Left cardiac atrium (tissue), 4 donors: ENCODE measurements at regions not wholly inside any gene's neighbourhood (a gene's known extent, or its start where the extent isn't known, plus 50 kb on each side); places are given as distances from the start of the nearest gene placed in this dataset.
"Not testable (repeated sequence)": the region's sequence is repeated elsewhere in the genome, so short reads cannot be mapped to it uniquely, and the experiment has no call there.

ENCODE experiments used
- ATAC-seq, 2 donors: fragments of 200-7000 bp; cut with Tn5 transposase; one replicate each; pipeline ENCODE4 v1.9.1; 2020; ENCODE audit warnings: mild to moderate bottlenecking in 2 of 2, moderate library complexity in 2 of 2
- DNase-seq: peaks from one replicate; pipeline ENCODE4 v3.0.0-alpha.2; 2020
- intact Hi-C, 2 donors: fragments of 100-400 bp; cut with DNase I; formaldehyde crosslinking; loops; one replicate each; pipeline versions ENCODE4 v1.14.1 to v1.15.1; 2022 to 2023
- donor health status: DM: no; HTN: yes; CAD: no.
- donor health status: DM: no; HTN: yes; CAD: no; lungs with severe emphysema.
- donor health status: DM: yes; HTN: yes; CAD: no.
- donor health status: Dilated cardiomyopathy.

GRCh38 chr1:245102149-245102548, 52.6 kb upstream of the KIF26B start:
- ATAC-seq, intact Hi-C loops, DNase-seq: not testable (repeated sequence)

GRCh38 chr1:245099401-245099800, 55.4 kb upstream of the KIF26B start:
- DNase-seq (no peak), ATAC-seq (no peak)
- intact Hi-C loops = no loop called here

GRCh38 chr1:245098924-245099323, 55.9 kb upstream of the KIF26B start:
- ATAC-seq (no peak), DNase-seq (no peak)
- intact Hi-C loops = no loop called here

- intact Hi-C loops = no loop called here
- ATAC-seq (no peak), DNase-seq (no peak)
Observed at GRCh38 chr1:245096311-245097066, 58.3 kb upstream of the KIF26B start.

GRCh38 chr1:245095903-245096302, 58.9 kb upstream of the KIF26B start:
- DNase-seq (no peak), ATAC-seq (no peak)
- intact Hi-C loops = no loop called here

GRCh38 chr1:245094954-245095353, 59.8 kb upstream of the KIF26B start:
- DNase-seq (no peak), ATAC-seq (no peak)
- intact Hi-C loops = no loop called here

GRCh38 chr1:245094092-245094491, 60.7 kb upstream of the KIF26B start:
- ATAC-seq = no peak
- DNase-seq = no peak
- intact Hi-C loops = no loop called here

- intact Hi-C loops = no loop called here
- ATAC-seq (no peak), DNase-seq (no peak)
Observed at GRCh38 chr1:245092638-245092976, 62.2 kb upstream of the KIF26B start.

- DNase-seq (peak; percentile 79), ATAC-seq (peak; percentile 67 to 88)
- intact Hi-C loops = no loop called here
Observed at GRCh38 chr1:245091818-245092637, 62.8 kb upstream of the KIF26B start.

GRCh38 chr1:245091171-245091621, 63.6 kb upstream of the KIF26B start:
- DNase-seq (no peak), ATAC-seq (no peak)
- intact Hi-C loops = no loop called here

- ATAC-seq (no peak), DNase-seq (no peak)
- intact Hi-C loops = no loop called here
Observed at GRCh38 chr1:245090491-245091090, 64.2 kb upstream of the KIF26B start.

- ATAC-seq (no peak), DNase-seq (no peak)
- intact Hi-C loops = no loop called here
Observed at GRCh38 chr1:245087723-245088122, 67.1 kb upstream of the KIF26B start.

GRCh38 chr1:245086389-245086969, 68.3 kb upstream of the KIF26B start:
- no peak for ATAC-seq
- intact Hi-C loops = no loop called here
- DNase-seq = no peak

GRCh38 chr1:245085508-245086095, 69.2 kb upstream of the KIF26B start:
- ATAC-seq (peak in 1 of 2 donors; percentile 33), DNase-seq (no peak)
- intact Hi-C loops = no loop called here

- ATAC-seq = no peak
- intact Hi-C loops = no loop called here
- no peak for DNase-seq
Observed at GRCh38 chr1:245084551-245084950, 70.2 kb upstream of the KIF26B start.

GRCh38 chr1:245079021-245079609, 75.7 kb upstream of the KIF26B start:
- intact Hi-C loops = no loop called here
- ATAC-seq (no peak), DNase-seq (no peak)

GRCh38 chr1:245074898-245075297, 79.9 kb upstream of the KIF26B start:
- ATAC-seq (no peak), DNase-seq (no peak)
- intact Hi-C loops = no loop called here

- ATAC-seq (no peak), DNase-seq (no peak)
- intact Hi-C loops = no loop called here
Observed at GRCh38 chr1:245074232-245074747, 80.5 kb upstream of the KIF26B start.
